DOHH2 (cell line): ENCODE measurements at regions not wholly inside any gene's neighbourhood (a gene's known extent, or its start where the extent isn't known, plus 50 kb on each side); places are given as distances from the start of the nearest gene placed in this dataset.

Source experiments
- CTCF ChIP-seq: fragments of 200-600 bp; sonication (generic); IDR thresholded peaks from one replicate; pipeline ENCODE4 v1.5.1; 2014; ENCODE audit warnings: antibody characterized with exemption, mild to moderate bottlenecking, low read depth, low read length; ENCODE audit not compliant: poor library complexity, severe bottlenecking
- EZH2phosphoT487 ChIP-seq: fragments of 200-600 bp; sonication (generic); IDR thresholded peaks from 2 replicates; pipeline ENCODE4 v1.6.1; 2017; ENCODE audit warnings: borderline replicate concordance, mild to moderate bottlenecking, antibody characterized with exemption, low read length, moderate library complexity, mixed read lengths

- TF ChIP-seq CTCF (no peak), EZH2phosphoT487 (no peak)
These were observed 98.3 kb upstream of the MAGI3 start for GRCh38 chr1:113291777-113292602.
